ENCODE measurements at regions not wholly inside any gene's neighbourhood (a gene's known extent, or its start where the extent isn't known, plus 50 kb on each side); places are given as distances from the start of the nearest gene placed in this dataset.
"Not testable (repeated sequence)": the region's sequence is repeated elsewhere in the genome, so short reads cannot be mapped to it uniquely, and the experiment has no call there.

- TF ChIP-seq CTCF (IDR thresholded peaks at IDR 0.05; ENCODE audit: extremely low read depth, missing control alignments): no peak
- no peak for DNase-seq (ENCODE audit: low spot score)
Measured at GRCh38 chr7:119879835-119880234, 393.1 kb upstream of the KCND2 start.

GRCh38 chr7:119886007-119886406 lies 387.0 kb upstream of the KCND2 start:
- no peak for TF ChIP-seq CTCF (IDR thresholded peaks at IDR 0.05; ENCODE audit: extremely low read depth, missing control alignments)
- DNase-seq (ENCODE audit: low spot score): no peak

GRCh38 chr7:119886525-119886924 lies 386.4 kb upstream of the KCND2 start:
- not testable (repeated sequence) for DNase-seq (ENCODE audit: low spot score)

- no peak for DNase-seq (ENCODE audit: low spot score)
- TF ChIP-seq CTCF (IDR thresholded peaks at IDR 0.05; ENCODE audit: extremely low read depth, missing control alignments): no peak
Measured at GRCh38 chr7:119888251-119888650, 384.7 kb upstream of the KCND2 start.

GRCh38 chr7:119890631-119891030 lies 382.3 kb upstream of the KCND2 start:
- no peak for TF ChIP-seq CTCF (IDR thresholded peaks at IDR 0.05; ENCODE audit: extremely low read depth, missing control alignments)

GRCh38 chr7:119895320-119895719 lies 377.7 kb upstream of the KCND2 start:
- TF ChIP-seq CTCF (IDR thresholded peaks at IDR 0.05; ENCODE audit: extremely low read depth, missing control alignments): no peak
- no peak for DNase-seq (ENCODE audit: low spot score)

More at GRCh38 chr7:119890631-119891030, 382.3 kb upstream of the KCND2 start:
- DNase-seq (ENCODE audit: low spot score): no peak

GRCh38 chr7:119896386-119896785 lies 376.6 kb upstream of the KCND2 start:
- no peak for TF ChIP-seq CTCF (IDR thresholded peaks at IDR 0.05; ENCODE audit: extremely low read depth, missing control alignments)

GRCh38 chr7:119900996-119901672 lies 371.8 kb upstream of the KCND2 start:
- TF ChIP-seq CTCF (IDR thresholded peaks at IDR 0.05; ENCODE audit: extremely low read depth, missing control alignments): no peak
- no peak for DNase-seq (ENCODE audit: low spot score)

More at GRCh38 chr7:119896386-119896785, 376.6 kb upstream of the KCND2 start:
- DNase-seq (ENCODE audit: low spot score): no peak
